GM12878 (cell line): ENCODE measurements at regions not wholly inside any gene's neighbourhood (a gene's known extent, or its start where the extent isn't known, plus 50 kb on each side); places are given as distances from the start of the nearest gene placed in this dataset.

ENCODE experiments used
- ASH2L ChIP-seq: fragments of 300-600, 200-600 bp; sonication (generic); IDR thresholded peaks from 2 replicates; pipeline ENCODE4 v1.6.1; 2017; ENCODE audit warnings: low read depth, mild to moderate bottlenecking, borderline replicate concordance
- CBX3 ChIP-seq: fragments of 200-600 bp; sonication (generic); IDR thresholded peaks from 2 replicates; pipeline ENCODE4 v1.6.1; 2016; ENCODE audit warnings: low read depth, borderline replicate concordance
- CEBPB ChIP-seq, 2 experiments: fragments of 150-350 bp in 1 of 2; IDR thresholded peaks; 2 replicates each; pipeline ENCODE4 v1.6.1; 2012 to 2014; ENCODE audit warnings: low read depth in 2 of 2, low read length in 2 of 2, borderline replicate concordance in 1 of 2, inconsistent platforms in 1 of 2
- GABPA ChIP-seq: IDR thresholded peaks from 2 replicates; pipeline ENCODE4 v1.6.1; 2014; ENCODE audit warnings: antibody characterized with exemption, low read depth, mild to moderate bottlenecking, inconsistent platforms
- IKZF1 ChIP-seq: fragments of 450-650 bp; conservative IDR thresholded peaks from 2 replicates; pipeline ENCODE4 v1.6.1; 2017; ENCODE audit warnings: antibody characterized with exemption, mild to moderate bottlenecking
- IRF4 ChIP-seq: IDR thresholded peaks from 2 replicates; pipeline ENCODE4 v1.6.1; 2011; ENCODE audit warnings: low read depth, low read length
- POU2F2 ChIP-seq: IDR thresholded peaks from 3 replicates; pipeline ENCODE4 v1.6.1; 2011; ENCODE audit warnings: low read depth, mild to moderate bottlenecking, low read length, borderline replicate concordance
- REST ChIP-seq: IDR thresholded peaks from 2 replicates; pipeline ENCODE4 v1.6.1; 2012; ENCODE audit warnings: mild to moderate bottlenecking, low read depth, low read length
- ZNF274 ChIP-seq: IDR thresholded peaks from one replicate; pipeline ENCODE4 v1.8.0; 2011; ENCODE audit not compliant: insufficient read length, insufficient read depth
- ZSCAN29 ChIP-seq: fragments of 450-650 bp; IDR thresholded peaks from 2 replicates; pipeline ENCODE4 v1.6.1; 2017; ENCODE audit warnings: mild to moderate bottlenecking, moderate library complexity
- TF ChIP-seq, protein P1 (sequence below): IDR thresholded peaks from 2 replicates; pipeline ENCODE4 v1.6.1; 2012; ENCODE audit warnings: low read depth, low read length, improper control_type of control experiment

DNA sequence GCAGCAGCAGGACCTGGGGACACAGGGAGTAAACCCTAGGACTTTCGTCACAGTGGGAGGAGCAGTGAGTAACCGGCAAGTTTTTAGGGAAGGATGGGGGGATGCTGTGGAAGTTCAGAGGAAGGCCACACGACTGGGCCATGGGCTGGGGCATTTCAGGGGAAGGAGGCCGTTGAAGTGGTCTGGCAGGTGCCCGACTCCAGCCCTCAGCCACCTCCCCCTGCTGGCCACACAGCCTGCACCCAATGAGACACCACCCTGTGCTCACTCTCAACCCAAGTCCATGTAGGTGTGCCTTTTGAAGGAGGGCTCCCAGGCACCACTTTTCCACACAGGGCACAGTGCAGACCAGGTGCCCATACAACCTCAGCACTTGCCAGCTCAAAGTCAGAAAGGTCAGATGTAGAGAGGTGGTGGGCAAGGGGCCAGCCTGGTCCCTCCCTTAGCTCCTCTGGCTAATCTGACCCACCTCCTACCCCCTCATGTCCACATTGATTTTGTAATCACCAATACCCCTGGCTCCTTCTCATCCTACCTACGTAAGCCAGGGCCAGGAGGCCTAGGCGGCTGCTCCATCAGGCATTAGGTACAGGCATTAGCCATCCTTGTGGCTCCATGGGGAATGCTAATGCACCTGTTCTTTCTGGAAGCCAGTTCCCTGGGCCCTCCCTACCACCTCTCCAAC is 211.2 kb downstream of the SMAD2 start (continued):
- TF ChIP-seq REST (no peak), CEBPB (IDR thresholded peaks at IDR 0.05; ENCODE audit: borderline replicate concordance in 1 of 2, low read depth in 2 of 2, low read length in 2 of 2) (no peak), ZNF274 (no peak), CBX3 (no peak), ASH2L (no peak), ZSCAN29 (no peak), GABPA (no peak), IKZF1 (no peak), POU2F2 (no peak), IRF4 (no peak)
- TF ChIP-seq, protein P1, sequence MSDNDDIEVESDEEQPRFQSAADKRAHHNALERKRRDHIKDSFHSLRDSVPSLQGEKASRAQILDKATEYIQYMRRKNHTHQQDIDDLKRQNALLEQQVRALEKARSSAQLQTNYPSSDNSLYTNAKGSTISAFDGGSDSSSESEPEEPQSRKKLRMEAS = no peak
- TF ChIP-seq, all 136 proteins: peak for 0
